Fibroblast of lung (primary cell): ENCODE measurements at regions not wholly inside any gene's neighbourhood (a gene's known extent, or its start where the extent isn't known, plus 50 kb on each side); places are given as distances from the start of the nearest gene placed in this dataset.

ENCODE experiments used
- EZH2 ChIP-seq: IDR thresholded peaks from 2 replicates; pipeline ENCODE4 v1.5.1; 2012; ENCODE audit warnings: low read length, control low read depth, mild to moderate bottlenecking; ENCODE audit errors: missing control alignments
- TF ChIP-seq, protein P1 (sequence below), 2 donors: IDR thresholded peaks in 1 of 2; conservative IDR thresholded peaks in 1 of 2; 1 replicate in 1 of 2; 2 replicates in 1 of 2; pipeline ENCODE4 v1.5.1; 2011 to 2012; ENCODE audit warnings: low read length in 2 of 2, control low read depth in 1 of 2, inconsistent platforms in 1 of 2, low read depth in 1 of 2, mild to moderate bottlenecking in 1 of 2

DNA sequence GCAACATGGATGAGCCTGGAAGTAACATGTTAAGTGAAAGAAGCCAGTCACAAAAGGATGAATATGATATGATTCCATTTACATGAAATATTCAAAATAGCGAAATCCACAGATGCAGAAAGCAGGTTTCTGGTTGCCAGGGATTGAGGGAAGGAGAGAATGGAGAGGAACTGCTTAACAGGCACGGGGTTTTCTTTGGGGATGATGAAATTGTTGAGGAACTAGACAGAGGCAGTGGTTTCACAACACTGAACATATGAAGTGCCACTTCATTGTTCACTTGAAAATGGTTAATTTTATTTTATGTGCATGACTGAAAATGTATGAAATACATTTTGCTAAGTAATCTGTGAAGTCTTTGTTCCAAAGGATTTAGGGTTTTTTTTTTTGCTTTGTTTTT lies 182.5 kb upstream of the TBL1X start:
- TF ChIP-seq, protein P1, sequence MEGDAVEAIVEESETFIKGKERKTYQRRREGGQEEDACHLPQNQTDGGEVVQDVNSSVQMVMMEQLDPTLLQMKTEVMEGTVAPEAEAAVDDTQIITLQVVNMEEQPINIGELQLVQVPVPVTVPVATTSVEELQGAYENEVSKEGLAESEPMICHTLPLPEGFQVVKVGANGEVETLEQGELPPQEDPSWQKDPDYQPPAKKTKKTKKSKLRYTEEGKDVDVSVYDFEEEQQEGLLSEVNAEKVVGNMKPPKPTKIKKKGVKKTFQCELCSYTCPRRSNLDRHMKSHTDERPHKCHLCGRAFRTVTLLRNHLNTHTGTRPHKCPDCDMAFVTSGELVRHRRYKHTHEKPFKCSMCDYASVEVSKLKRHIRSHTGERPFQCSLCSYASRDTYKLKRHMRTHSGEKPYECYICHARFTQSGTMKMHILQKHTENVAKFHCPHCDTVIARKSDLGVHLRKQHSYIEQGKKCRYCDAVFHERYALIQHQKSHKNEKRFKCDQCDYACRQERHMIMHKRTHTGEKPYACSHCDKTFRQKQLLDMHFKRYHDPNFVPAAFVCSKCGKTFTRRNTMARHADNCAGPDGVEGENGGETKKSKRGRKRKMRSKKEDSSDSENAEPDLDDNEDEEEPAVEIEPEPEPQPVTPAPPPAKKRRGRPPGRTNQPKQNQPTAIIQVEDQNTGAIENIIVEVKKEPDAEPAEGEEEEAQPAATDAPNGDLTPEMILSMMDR (conservative IDR thresholded peaks at IDR 0.05 in 1 of 2, IDR thresholded peaks at IDR 0.05 in 1 of 2; ENCODE audit: low read depth in 1 of 2, low read length in 2 of 2), result no peak
- no peak for TF ChIP-seq EZH2
